KMS-11 (cell line): ENCODE measurements at regions not wholly inside any gene's neighbourhood (a gene's known extent, or its start where the extent isn't known, plus 50 kb on each side); places are given as distances from the start of the nearest gene placed in this dataset.

Experiments used
- H2AFZ ChIP-seq: fragments of 200-600 bp; sonication (generic); 2 replicates; pipeline ENCODE4 v1.6.1; 2016; ENCODE audit warnings: antibody characterized with exemption, mixed run types, low read depth
- H3K27ac ChIP-seq: fragments of 200-600 bp; sonication (generic); 2 replicates; pipeline ENCODE4 v1.6.1; 2016; ENCODE audit warnings: mild to moderate bottlenecking, mixed run types
- H3K27me3 ChIP-seq: fragments of 200-600 bp; sonication (generic); 2 replicates; pipeline ENCODE4 v1.6.1; 2017; ENCODE audit warnings: mild to moderate bottlenecking, low read depth, mixed run types, moderate library complexity; ENCODE audit not compliant: insufficient read depth
- H3K36me3 ChIP-seq: fragments of 200-600 bp; sonication (generic); 2 replicates; pipeline ENCODE4 v1.6.1; 2017; ENCODE audit warnings: mild to moderate bottlenecking, mixed run types; ENCODE audit not compliant: insufficient read depth
- H3K4me1 ChIP-seq: fragments of 200-600 bp; sonication (generic); 2 replicates; pipeline ENCODE4 v1.6.1; 2016; ENCODE audit warnings: mild to moderate bottlenecking, low read depth, mixed run types; ENCODE audit not compliant: poor library complexity, severe bottlenecking
- H3K4me2 ChIP-seq: fragments of 200-600 bp; sonication (generic); 2 replicates; pipeline ENCODE4 v1.7.0; 2016; ENCODE audit warnings: mild to moderate bottlenecking, mixed run types
- H3K4me3 ChIP-seq: fragments of 200-600 bp; sonication (generic); IDR thresholded peaks from 2 replicates; pipeline ENCODE4 v1.6.1; 2017; ENCODE audit warnings: low read depth, low read length, mixed read lengths; ENCODE audit not compliant: insufficient read depth
- H3K79me2 ChIP-seq: fragments of 200-600 bp; sonication (generic); 2 replicates; pipeline ENCODE4 v1.6.1; 2016; ENCODE audit warnings: low read depth, mixed run types; ENCODE audit not compliant: insufficient read depth
- H3K9ac ChIP-seq: fragments of 200-600 bp; sonication (generic); 2 replicates; pipeline ENCODE4 v1.6.1; 2016; ENCODE audit warnings: mild to moderate bottlenecking, mixed run types
- H4K20me1 ChIP-seq: fragments of 200-600 bp; sonication (generic); 2 replicates; pipeline ENCODE4 v1.6.1; 2016; ENCODE audit warnings: mild to moderate bottlenecking, mixed run types; ENCODE audit not compliant: insufficient read depth
- CTCF ChIP-seq: fragments of 200-600 bp; sonication (generic); conservative IDR thresholded peaks from 2 replicates; pipeline ENCODE4 v1.6.1; 2017; ENCODE audit warnings: low read depth, mild to moderate bottlenecking, antibody characterized with exemption, low read length, moderate library complexity, mixed read lengths

- no peak overlapping the region for H2AFZ ChIP-seq
- H3K27ac ChIP-seq, result no peak overlapping the region
- TF ChIP-seq CTCF, result no peak
Measured at GRCh38 chr14:104290058-104290667, 151.8 kb downstream of the KIF26A start.

GRCh38 chr14:104290756-104291122, 152.4 kb downstream of the KIF26A start:
- no peaks in the 10 kb centered on the region for H3K79me2 ChIP-seq
- no peaks in the 10 kb centered on the region for H3K4me1 ChIP-seq
- H2AFZ ChIP-seq, result no peak overlapping the region
- H3K4me3 ChIP-seq, result no peak overlapping the region
- H3K9ac ChIP-seq, result no peak overlapping the region
- no peak overlapping the region for H3K27ac ChIP-seq
- no peak for TF ChIP-seq CTCF
- H4K20me1 ChIP-seq, result no peaks in the 10 kb centered on the region
- no peaks in the 10 kb centered on the region; the same call in 1 of the 2 replicates for H3K27me3 ChIP-seq
- H3K36me3 ChIP-seq, result no peaks in the 10 kb centered on the region
- no peak overlapping the region for H3K4me2 ChIP-seq

More at GRCh38 chr14:104290058-104290667, 151.8 kb downstream of the KIF26A start:
- Histone ChIP-seq H3K27me3 (no peaks in the 10 kb centered on the region; the same call in 1 of the 2 replicates), H3K36me3 (no peaks in the 10 kb centered on the region), H3K4me2 (no peak overlapping the region), H3K79me2 (no peaks in the 10 kb centered on the region), H3K4me3 (no peak overlapping the region), H4K20me1 (no peaks in the 10 kb centered on the region), H3K9ac (no peak overlapping the region), H3K4me1 (no peaks in the 10 kb centered on the region)

- H3K36me3 ChIP-seq, result no peaks in the 10 kb centered on the region
- no peaks in the 10 kb centered on the region for H3K79me2 ChIP-seq
- no peaks in the 10 kb centered on the region for H4K20me1 ChIP-seq
- no peaks in the 10 kb centered on the region for H3K4me1 ChIP-seq
- TF ChIP-seq CTCF, result no peak
- H3K4me3 ChIP-seq, result no peak overlapping the region
- H3K9ac ChIP-seq, result no peak overlapping the region
- no peak overlapping the region for H2AFZ ChIP-seq
- no peaks in the 10 kb centered on the region; the same call in 1 of the 2 replicates for H3K27me3 ChIP-seq
- no peak overlapping the region for H3K4me2 ChIP-seq
- no peak overlapping the region for H3K27ac ChIP-seq
Measured at GRCh38 chr14:104291123-104292000, 153.0 kb downstream of the KIF26A start.

GRCh38 chr14:104292084-104292970, 153.9 kb downstream of the KIF26A start:
- H4K20me1 ChIP-seq, result no peaks in the 10 kb centered on the region
- H3K36me3 ChIP-seq, result no peaks in the 10 kb centered on the region
- no peaks in the 10 kb centered on the region for H3K4me1 ChIP-seq
- no peak overlapping the region for H3K9ac ChIP-seq
- TF ChIP-seq CTCF, result no peak
- H3K27ac ChIP-seq, result no peak overlapping the region
- no peaks in the 10 kb centered on the region; the same call in 1 of the 2 replicates for H3K27me3 ChIP-seq
- H3K4me2 ChIP-seq, result no peak overlapping the region
- H3K79me2 ChIP-seq, result no peaks in the 10 kb centered on the region
- H2AFZ ChIP-seq, result no peak overlapping the region
- no peak overlapping the region for H3K4me3 ChIP-seq
